ENCODE measurements at regions not wholly inside any gene's neighbourhood (a gene's known extent, or its start where the extent isn't known, plus 50 kb on each side); places are given as distances from the start of the nearest gene placed in this dataset.

GRCh38 chr2:41966920-41967319, 80.9 kb upstream of the PKDCC start:
- Histone ChIP-seq H3K9ac (ENCODE audit: low read length) (no peak overlapping the region), H3K4me1 (ENCODE audit: low read length) (peaks cover 5% of the 10 kb centered on the region; the same call in 1 of the 2 replicates), H3K27me3 (ENCODE audit: low read depth, low read length) (peaks cover 18% of the 10 kb centered on the region; the same call in 1 of the 2 replicates), H3K27ac (ENCODE audit: low read length) (no peak overlapping the region), H3K36me3 (replicated peaks; ENCODE audit: low read depth, low read length) (no peaks in the 10 kb centered on the region), H3K9me3 (ENCODE audit: insufficient read depth, low read length) (no peaks in the 10 kb centered on the region), H2AFZ (ENCODE audit: low read depth, low read length) (no peak overlapping the region), H3K4me3 (ENCODE audit: low read length) (no peak overlapping the region), H3K4me2 (ENCODE audit: low read length) (no peak overlapping the region), H3K79me2 (ENCODE audit: low read length) (no peaks in the 10 kb centered on the region), H4K20me1 (ENCODE audit: insufficient read depth, low read length) (no peaks in the 10 kb centered on the region)
- TF ChIP-seq EZH2phosphoT487 (IDR thresholded peaks at IDR 0.05; ENCODE audit: low read depth), result no peak
- TF ChIP-seq, protein P1, sequence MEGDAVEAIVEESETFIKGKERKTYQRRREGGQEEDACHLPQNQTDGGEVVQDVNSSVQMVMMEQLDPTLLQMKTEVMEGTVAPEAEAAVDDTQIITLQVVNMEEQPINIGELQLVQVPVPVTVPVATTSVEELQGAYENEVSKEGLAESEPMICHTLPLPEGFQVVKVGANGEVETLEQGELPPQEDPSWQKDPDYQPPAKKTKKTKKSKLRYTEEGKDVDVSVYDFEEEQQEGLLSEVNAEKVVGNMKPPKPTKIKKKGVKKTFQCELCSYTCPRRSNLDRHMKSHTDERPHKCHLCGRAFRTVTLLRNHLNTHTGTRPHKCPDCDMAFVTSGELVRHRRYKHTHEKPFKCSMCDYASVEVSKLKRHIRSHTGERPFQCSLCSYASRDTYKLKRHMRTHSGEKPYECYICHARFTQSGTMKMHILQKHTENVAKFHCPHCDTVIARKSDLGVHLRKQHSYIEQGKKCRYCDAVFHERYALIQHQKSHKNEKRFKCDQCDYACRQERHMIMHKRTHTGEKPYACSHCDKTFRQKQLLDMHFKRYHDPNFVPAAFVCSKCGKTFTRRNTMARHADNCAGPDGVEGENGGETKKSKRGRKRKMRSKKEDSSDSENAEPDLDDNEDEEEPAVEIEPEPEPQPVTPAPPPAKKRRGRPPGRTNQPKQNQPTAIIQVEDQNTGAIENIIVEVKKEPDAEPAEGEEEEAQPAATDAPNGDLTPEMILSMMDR (IDR thresholded peaks at IDR 0.05; ENCODE audit: low read depth, low read length), result no peak

- H3K9ac ChIP-seq (ENCODE audit: low read length), result no peak overlapping the region
- H2AFZ ChIP-seq (ENCODE audit: low read depth, low read length), result no peak overlapping the region
- H3K36me3 ChIP-seq (replicated peaks; ENCODE audit: low read depth, low read length), result no peaks in the 10 kb centered on the region
- no peak for TF ChIP-seq EZH2phosphoT487 (IDR thresholded peaks at IDR 0.05; ENCODE audit: low read depth)
- TF ChIP-seq, protein P1 (IDR thresholded peaks at IDR 0.05; ENCODE audit: low read depth, low read length), result no peak
- H3K4me3 ChIP-seq (ENCODE audit: low read length), result no peak overlapping the region
- no peaks in the 10 kb centered on the region for H4K20me1 ChIP-seq (ENCODE audit: insufficient read depth, low read length)
- no peak overlapping the region for H3K4me2 ChIP-seq (ENCODE audit: low read length)
- no peaks in the 10 kb centered on the region for H3K9me3 ChIP-seq (ENCODE audit: insufficient read depth, low read length)
- H3K4me1 ChIP-seq (ENCODE audit: low read length), result peaks cover 5% of the 10 kb centered on the region; the same call in 1 of the 2 replicates
- H3K27ac ChIP-seq (ENCODE audit: low read length), result no peak overlapping the region
- peaks cover 15% of the 10 kb centered on the region; the same call in 1 of the 2 replicates for H3K27me3 ChIP-seq (ENCODE audit: low read depth, low read length)
- no peaks in the 10 kb centered on the region for H3K79me2 ChIP-seq (ENCODE audit: low read length)
These were observed 80.2 kb upstream of the PKDCC start for GRCh38 chr2:41967476-41968181.

GRCh38 chr2:41968182-41968578, 79.6 kb upstream of the PKDCC start:
- Histone ChIP-seq H2AFZ (ENCODE audit: low read depth, low read length) (no peak overlapping the region), H3K4me2 (ENCODE audit: low read length) (no peak overlapping the region), H3K27ac (ENCODE audit: low read length) (no peak overlapping the region), H3K27me3 (ENCODE audit: low read depth, low read length) (0 out of 2 replicates have a peak, but pooled peaks cover 14% of the 10 kb centered on the region), H3K79me2 (ENCODE audit: low read length) (no peaks in the 10 kb centered on the region), H3K9ac (ENCODE audit: low read length) (no peak overlapping the region), H3K36me3 (replicated peaks; ENCODE audit: low read depth, low read length) (no peaks in the 10 kb centered on the region), H4K20me1 (ENCODE audit: insufficient read depth, low read length) (no peaks in the 10 kb centered on the region), H3K4me1 (ENCODE audit: low read length) (peaks cover 5% of the 10 kb centered on the region; the same call in 1 of the 2 replicates), H3K9me3 (ENCODE audit: insufficient read depth, low read length) (no peaks in the 10 kb centered on the region), H3K4me3 (ENCODE audit: low read length) (no peak overlapping the region)
- TF ChIP-seq EZH2phosphoT487 (IDR thresholded peaks at IDR 0.05; ENCODE audit: low read depth), result no peak
- TF ChIP-seq, protein P1 (IDR thresholded peaks at IDR 0.05; ENCODE audit: low read depth, low read length), result no peak

- Histone ChIP-seq H3K4me1 (ENCODE audit: low read length) (peaks cover 2% of the 10 kb centered on the region; the same call in 1 of the 2 replicates), H3K79me2 (ENCODE audit: low read length) (no peaks in the 10 kb centered on the region), H3K9me3 (ENCODE audit: insufficient read depth, low read length) (no peaks in the 10 kb centered on the region), H3K36me3 (replicated peaks; ENCODE audit: low read depth, low read length) (no peaks in the 10 kb centered on the region), H3K27ac (ENCODE audit: low read length) (no peak overlapping the region), H3K4me3 (ENCODE audit: low read length) (no peak overlapping the region), H2AFZ (ENCODE audit: low read depth, low read length) (no peak overlapping the region), H3K9ac (ENCODE audit: low read length) (no peak overlapping the region), H3K27me3 (ENCODE audit: low read depth, low read length) (no peaks in the 10 kb centered on the region), H4K20me1 (ENCODE audit: insufficient read depth, low read length) (no peaks in the 10 kb centered on the region), H3K4me2 (ENCODE audit: low read length) (no peak overlapping the region)
- TF ChIP-seq EZH2phosphoT487 (IDR thresholded peaks at IDR 0.05; ENCODE audit: low read depth), result no peak
- TF ChIP-seq, protein P1 (IDR thresholded peaks at IDR 0.05; ENCODE audit: low read depth, low read length), result no peak
These were observed 76.7 kb upstream of the PKDCC start for GRCh38 chr2:41970988-41971660.
